Mucosa of descending colon (tissue), 3 donors: ENCODE measurements at regions not wholly inside any gene's neighbourhood (a gene's known extent, or its start where the extent isn't known, plus 50 kb on each side); places are given as distances from the start of the nearest gene placed in this dataset.

Experiments used
- ATAC-seq: fragments of 200-7000 bp; cut with Tn5 transposase; one replicate; pipeline ENCODE4 v1.9.1; 2020; ENCODE audit warnings: mild to moderate bottlenecking, moderate library complexity
- DNase-seq, 3 donors: peaks; one replicate each; pipeline ENCODE4 v3.0.0-alpha.2; 2020
- H3K36me3 ChIP-seq: fragments of 200-600 bp; one replicate; pipeline ENCODE4 v1.8.0; 2021; ENCODE audit warnings: low read depth, mild to moderate bottlenecking
- H3K4me1 ChIP-seq: fragments of 200-600 bp; one replicate; pipeline ENCODE4 v1.8.0; 2021; ENCODE audit warnings: low read depth, mild to moderate bottlenecking
- H3K4me3 ChIP-seq: fragments of 200-600 bp; one replicate; pipeline ENCODE4 v1.8.0; 2021; ENCODE audit warnings: mild to moderate bottlenecking
- H3K9me3 ChIP-seq: fragments of 200-600 bp; one replicate; pipeline ENCODE4 v1.8.0; 2021; ENCODE audit warnings: mild to moderate bottlenecking
- intact Hi-C, 2 donors: fragments of 100-400 bp; cut with DNase I in 1 of 2; cut with micrococcal nuclease in 1 of 2; formaldehyde crosslinking; loops; one replicate each; pipeline versions ENCODE4 v1.11.0 to v1.11.1; 2022; cut with DNase I, micrococcal nuclease
- TF ChIP-seq, protein P1 (sequence below): fragments of 200-600 bp; IDR thresholded peaks from one replicate; pipeline ENCODE4 v1.8.0; 2022; ENCODE audit warnings: antibody characterized with exemption, mild to moderate bottlenecking
- donor health status: DM: no; HTN: no; CAD: no; lungs with moderate emphysema.
- donor health status: DM: no; HTN: no; CAD: no.
- donor health status: DM: no; HTN: yes; CAD: no.

DNA sequence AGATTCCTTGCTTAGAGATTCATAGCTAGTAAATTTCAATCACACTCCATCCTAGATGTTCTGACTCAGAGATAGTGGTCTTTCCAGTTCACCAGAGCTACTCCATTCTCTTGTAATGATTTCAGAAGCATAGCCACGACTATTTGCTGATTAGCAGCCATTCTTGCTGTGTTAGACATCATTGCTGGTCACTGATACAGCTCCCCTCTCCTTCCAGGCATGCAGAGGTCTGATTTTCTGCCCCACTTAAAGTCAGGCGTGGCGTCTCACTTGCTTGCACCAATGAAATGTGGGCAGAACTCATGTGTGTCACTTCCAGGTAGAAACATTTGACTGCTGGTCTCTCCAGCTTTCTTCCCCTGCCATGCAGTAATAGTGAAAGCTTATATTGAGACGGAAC, 168.9 kb upstream of the JARID2 start:
- intact Hi-C loops: no loop called here
- TF ChIP-seq, protein P1, sequence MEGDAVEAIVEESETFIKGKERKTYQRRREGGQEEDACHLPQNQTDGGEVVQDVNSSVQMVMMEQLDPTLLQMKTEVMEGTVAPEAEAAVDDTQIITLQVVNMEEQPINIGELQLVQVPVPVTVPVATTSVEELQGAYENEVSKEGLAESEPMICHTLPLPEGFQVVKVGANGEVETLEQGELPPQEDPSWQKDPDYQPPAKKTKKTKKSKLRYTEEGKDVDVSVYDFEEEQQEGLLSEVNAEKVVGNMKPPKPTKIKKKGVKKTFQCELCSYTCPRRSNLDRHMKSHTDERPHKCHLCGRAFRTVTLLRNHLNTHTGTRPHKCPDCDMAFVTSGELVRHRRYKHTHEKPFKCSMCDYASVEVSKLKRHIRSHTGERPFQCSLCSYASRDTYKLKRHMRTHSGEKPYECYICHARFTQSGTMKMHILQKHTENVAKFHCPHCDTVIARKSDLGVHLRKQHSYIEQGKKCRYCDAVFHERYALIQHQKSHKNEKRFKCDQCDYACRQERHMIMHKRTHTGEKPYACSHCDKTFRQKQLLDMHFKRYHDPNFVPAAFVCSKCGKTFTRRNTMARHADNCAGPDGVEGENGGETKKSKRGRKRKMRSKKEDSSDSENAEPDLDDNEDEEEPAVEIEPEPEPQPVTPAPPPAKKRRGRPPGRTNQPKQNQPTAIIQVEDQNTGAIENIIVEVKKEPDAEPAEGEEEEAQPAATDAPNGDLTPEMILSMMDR: no peak
- no peaks in the 10 kb centered on the region for H3K4me1 ChIP-seq
- H3K9me3 ChIP-seq: no peaks in the 10 kb centered on the region
- DNase-seq: no peak
- ATAC-seq: no peak
- no peaks in the 10 kb centered on the region for H3K36me3 ChIP-seq
- no peak overlapping the region for H3K4me3 ChIP-seq

DNA sequence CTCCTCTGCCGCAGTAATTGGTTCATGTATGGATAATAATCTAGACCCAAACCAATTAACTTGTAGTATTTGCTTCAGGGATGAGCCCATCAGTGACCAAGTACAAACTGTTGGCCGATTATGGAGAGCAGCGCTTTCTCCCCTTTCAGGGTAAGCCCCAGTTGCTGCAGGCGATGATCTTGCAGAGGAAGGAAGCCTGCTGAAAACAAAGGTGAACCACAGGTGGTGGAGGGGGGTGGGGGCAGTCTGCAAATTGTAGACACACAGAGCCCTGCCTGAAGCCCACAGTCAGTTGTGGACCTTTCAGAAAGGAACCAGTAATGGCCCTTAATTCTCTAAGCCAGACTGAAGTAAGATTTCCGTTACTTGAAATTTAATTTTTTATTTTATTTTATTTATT, 167.9 kb upstream of the JARID2 start:
- Histone ChIP-seq H3K9me3 (no peaks in the 10 kb centered on the region), H3K36me3 (no peaks in the 10 kb centered on the region), H3K4me1 (no peaks in the 10 kb centered on the region), H3K4me3 (no peak overlapping the region)
- intact Hi-C loops: no loop called here
- DNase-seq (no peak), ATAC-seq (no peak)
- TF ChIP-seq, protein P1: no peak

DNA sequence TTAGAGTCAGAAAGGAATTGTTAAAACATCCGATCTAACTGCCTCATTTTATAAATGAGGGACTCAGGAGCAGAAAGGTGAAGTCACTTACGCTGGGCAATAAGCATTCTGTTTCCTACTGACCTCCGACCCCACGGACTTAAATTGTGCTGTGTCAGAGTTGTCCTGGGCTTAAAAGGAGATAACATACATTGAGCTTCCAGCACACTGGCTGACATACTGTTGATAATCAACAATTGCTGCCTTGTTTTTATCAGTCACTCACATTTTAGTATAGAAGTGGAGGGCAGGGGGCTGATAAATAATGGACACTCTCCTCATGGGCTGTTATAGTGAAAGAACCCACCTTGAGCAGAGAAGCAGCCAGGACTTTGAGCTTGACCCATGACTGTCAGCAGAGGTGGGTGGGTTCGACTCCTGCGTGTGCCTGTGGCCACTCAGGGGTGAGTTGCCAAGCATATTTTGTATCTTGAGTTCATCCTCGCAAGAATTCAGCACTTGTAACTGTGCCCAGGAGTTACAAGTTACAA, 166.5 kb upstream of the JARID2 start:
- no peak for ATAC-seq
- no peaks in the 10 kb centered on the region for H3K36me3 ChIP-seq
- TF ChIP-seq, protein P1: no peak
- no peak for DNase-seq
- H3K9me3 ChIP-seq: no peaks in the 10 kb centered on the region
- intact Hi-C loops: no loop called here
- no peak overlapping the region for H3K4me3 ChIP-seq
- no peaks in the 10 kb centered on the region for H3K4me1 ChIP-seq

DNA sequence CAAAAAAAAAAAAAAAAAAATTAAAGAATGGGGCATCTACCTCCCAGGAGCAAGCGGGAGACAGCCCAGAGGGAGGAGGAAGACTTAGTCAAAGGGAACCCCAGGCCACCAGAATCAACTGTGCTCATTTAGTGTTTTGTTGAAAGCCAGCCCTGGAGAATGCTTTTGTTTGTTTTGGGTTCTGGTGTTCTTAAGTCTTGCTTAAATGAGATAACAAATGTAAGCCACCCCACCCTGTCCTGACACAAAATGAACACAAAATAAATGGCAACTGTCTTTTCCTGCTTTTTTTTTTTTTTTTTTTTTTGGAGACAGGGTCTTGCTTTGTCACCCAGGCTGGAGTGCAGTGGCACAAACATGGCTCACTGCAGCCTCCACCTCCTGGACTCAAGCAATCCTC, 165.0 kb upstream of the JARID2 start:
- DNase-seq (no peak), ATAC-seq (no peak)
- intact Hi-C loops: no loop called here

DNA sequence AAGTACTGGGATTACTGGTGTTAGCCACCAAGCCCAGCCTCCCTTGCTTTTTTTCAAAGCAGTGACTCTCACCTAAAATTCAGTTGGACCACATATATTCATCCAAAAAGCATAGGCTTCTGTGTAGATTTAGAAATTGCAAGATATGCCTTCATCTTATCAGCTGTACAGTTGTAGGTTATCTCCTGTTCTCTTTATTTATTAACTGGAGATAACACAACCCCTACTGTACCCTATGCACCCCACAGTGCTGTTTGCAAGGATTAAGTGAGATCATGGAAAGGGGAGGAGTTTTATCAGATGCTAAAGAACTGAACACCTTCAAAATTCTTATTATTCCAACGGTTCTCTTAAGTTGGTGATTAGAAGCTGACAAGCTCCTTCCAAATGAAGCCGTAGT, 164.4 kb upstream of the JARID2 start:
- Histone ChIP-seq H3K4me3 (no peak overlapping the region), H3K4me1 (no peaks in the 10 kb centered on the region), H3K36me3 (no peaks in the 10 kb centered on the region), H3K9me3 (no peaks in the 10 kb centered on the region)
- ATAC-seq: no peak
- no peak for DNase-seq
- intact Hi-C loops: no loop called here
- TF ChIP-seq, protein P1: no peak

More for the DNA sequence above, 165.0 kb upstream of the JARID2 start:
- Histone ChIP-seq H3K4me1 (no peaks in the 10 kb centered on the region), H3K4me3 (no peak overlapping the region), H3K9me3 (no peaks in the 10 kb centered on the region), H3K36me3 (no peaks in the 10 kb centered on the region)
- TF ChIP-seq, protein P1: no peak

DNA sequence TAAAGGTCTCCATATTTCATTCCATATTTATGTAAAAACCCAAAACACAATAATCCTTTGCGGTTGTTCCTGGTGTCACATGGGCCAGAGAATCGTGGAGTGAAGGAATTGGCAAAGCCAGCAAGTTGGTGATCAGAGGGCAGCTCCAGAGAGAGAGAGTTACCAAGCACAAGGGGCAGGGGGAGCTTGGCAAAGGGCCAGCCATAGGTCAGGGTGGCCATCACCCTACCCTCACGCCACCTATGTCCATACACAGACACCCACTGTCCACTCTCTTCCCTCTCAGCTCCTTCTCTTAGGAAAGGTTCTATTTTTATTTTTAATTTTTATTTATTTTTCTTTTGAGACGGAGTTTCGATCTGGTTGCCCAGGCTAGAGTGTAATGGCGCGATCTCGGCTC, 163.2 kb upstream of the JARID2 start:
- no peak for DNase-seq
- TF ChIP-seq, protein P1: no peak
- no peak for ATAC-seq
- H3K4me1 ChIP-seq: peaks cover 4% of the 10 kb centered on the region
- H3K4me3 ChIP-seq: no peak overlapping the region
- no peaks in the 10 kb centered on the region for H3K9me3 ChIP-seq
- no peaks in the 10 kb centered on the region for H3K36me3 ChIP-seq
- intact Hi-C loops: no loop called here
